NCI-H146 (cell line): ENCODE measurements at regions not wholly inside any gene's neighbourhood (a gene's known extent, or its start where the extent isn't known, plus 50 kb on each side); places are given as distances from the start of the nearest gene placed in this dataset.

Source experiments
- DNase-seq: peaks from one replicate; lab custom pipeline; 2025; lab: John Stamatoyannopoulos, UW

DNA sequence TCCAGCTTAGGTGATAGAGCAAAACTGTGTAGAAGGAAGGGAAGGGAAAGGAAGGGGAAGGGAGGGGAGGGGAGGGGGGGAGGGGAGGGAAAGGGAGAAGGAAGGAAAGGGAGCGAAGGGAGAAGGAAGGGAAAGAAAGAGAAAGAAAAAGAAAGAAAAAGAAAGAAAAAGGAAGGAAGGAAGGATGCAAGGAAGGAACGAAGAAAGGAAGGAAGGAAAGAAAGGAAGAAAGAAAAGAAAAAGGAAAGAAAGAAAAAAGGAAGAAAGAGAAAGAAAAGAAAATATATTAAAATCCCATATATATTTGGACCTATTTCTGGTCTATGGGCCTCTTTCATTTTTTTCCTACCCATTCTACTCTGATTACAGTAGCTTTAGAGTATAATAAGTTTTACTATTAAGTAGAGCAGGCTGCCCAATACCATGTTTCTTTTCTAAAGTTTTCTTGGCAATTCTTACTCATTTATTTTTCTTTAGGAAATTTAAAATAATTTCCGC, 229.1 kb downstream of the AUH start:
- DNase-seq, result no peak

DNA sequence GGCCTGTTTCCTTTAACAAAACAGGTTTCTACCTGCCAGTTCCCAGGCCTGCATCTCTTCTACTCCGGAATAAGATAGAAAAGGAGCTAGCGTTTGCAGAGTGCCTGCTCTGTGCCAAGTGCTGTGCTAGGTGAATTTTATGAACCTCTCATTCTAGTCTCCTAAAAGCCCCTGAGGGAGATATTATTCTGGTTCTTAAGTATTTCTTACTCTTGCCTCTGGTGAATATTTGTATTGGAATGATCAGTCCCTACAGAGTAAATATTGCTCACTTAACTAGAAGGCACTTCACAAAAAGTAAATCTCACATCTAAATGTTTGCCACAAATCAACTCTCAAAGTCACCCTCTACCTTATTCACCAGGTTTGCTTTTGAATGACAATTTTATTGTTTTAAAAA, 227.1 kb downstream of the AUH start:
- DNase-seq, result no peak

DNA sequence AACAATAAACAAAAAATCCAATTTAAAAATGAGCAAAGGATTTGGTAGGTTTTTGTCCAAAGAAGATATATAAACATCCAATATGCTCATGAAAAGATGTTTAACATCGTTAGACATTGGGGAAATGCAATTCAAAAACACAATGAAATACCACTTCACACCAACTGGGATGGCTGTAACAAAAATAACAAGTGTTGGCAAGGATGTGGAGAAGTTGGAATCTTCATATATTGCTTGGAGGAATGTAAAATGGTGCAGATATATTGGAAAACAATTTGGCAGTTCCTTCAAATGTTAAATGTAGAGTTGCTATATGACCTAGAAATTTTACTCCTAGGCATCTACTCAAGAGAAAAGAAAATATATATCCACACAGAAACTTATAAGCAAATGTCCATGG, 224.3 kb downstream of the AUH start:
- DNase-seq, result no peak

DNA sequence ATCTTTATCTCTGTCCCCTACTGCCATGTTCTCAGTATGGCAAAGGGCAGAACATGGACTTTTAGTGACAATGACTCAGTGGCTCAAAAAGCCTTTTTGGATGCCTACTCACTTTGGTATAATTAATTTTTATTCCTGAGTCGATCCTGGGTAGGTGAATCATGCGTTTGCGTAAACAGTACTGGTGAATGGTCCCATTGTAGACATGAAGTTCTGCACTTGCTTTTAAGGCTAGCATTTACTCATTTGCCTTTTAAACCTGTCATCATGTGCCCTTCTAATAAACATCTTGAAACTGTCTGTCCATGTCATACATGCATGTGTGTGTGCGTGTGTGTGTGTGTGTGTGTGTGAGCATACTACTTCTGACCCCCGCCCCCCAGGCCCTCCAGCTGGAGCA, 223.0 kb downstream of the AUH start:
- DNase-seq, result no peak

DNA sequence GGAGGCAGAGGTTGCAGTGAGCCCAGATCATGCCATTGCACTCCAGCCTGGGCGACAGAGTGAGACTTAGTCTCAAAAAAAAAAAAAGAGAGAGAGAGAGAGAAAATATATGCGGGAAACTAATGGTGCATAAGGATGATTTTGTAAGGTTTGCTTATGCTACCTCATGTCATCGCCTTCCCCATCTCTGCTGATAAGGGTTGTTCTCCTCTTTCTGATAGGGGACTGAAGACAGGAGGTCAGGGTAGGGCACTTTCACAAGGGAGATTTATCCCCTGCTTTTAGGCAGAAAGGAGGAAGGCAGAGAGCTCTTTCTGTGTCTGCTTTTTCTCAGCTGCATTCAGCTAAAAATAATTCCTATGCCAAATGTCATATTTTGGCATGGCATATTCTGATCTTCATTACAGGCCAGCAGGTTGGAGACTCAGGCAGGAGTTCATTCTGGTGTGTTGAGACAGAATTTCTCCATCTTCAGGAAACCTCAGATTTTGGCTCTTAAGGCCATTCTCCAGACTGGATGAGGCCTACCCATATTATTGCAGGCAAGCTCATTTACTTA, 220.2 kb downstream of the AUH start:
- no peak for DNase-seq

DNA sequence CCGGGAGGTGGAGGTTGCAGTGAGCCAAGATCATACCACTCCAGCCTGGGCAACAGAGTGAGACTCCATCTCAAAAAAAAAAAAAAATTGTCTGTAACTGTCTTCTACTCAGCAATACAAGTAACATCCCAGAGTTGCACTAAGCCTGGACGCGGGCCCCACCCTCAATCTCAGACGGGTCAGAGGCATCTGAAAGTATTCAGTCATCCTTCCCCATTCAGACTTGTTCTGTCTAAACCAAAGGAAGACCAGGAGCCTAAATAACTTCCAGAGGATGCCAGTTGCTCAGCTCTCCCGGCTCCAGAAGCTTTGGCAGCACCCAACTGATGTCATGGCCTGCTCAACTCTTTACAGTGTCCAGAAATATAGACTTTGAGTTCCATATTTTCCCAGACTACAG, 218.6 kb downstream of the AUH start:
- no peak for DNase-seq

DNA sequence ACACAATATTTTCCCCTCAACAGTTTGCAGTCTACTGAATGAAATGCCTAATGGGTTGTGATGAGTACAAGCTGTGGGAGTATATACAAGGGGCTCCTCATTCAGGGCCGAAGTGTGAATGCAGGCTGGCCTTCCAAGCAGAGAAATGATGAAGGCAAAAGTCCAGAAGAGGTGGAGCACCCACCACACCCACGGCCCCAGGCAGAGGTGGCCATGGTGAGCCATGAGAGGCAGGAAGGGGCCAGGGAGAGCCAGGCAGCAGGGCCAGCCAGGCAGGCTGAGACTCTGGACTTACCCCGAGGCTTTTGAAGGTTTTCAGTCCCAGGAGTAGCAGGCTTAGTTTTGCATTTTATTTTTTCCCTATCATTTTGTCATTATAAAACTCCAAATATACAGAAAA, 218.1 kb downstream of the AUH start:
- no peak for DNase-seq

DNA sequence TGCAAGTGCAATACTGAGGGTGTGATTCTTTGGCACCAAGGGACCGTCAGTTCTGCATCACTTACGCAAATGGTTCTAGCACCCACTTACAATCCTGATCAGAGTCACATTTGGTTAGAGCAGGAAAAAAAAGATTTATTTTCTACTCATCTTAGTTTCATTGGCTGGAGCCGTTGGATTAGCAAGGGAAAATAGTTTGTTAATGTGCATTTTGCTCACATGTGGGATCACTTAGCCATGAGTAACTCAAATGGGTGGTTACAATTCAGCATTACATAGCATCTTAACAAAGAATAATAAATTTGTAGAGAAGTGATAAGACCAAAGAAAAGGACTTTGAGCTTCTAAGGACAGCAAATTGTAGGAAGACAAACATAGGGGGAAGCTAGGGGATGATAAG, 216.9 kb downstream of the AUH start:
- no peak for DNase-seq

DNA sequence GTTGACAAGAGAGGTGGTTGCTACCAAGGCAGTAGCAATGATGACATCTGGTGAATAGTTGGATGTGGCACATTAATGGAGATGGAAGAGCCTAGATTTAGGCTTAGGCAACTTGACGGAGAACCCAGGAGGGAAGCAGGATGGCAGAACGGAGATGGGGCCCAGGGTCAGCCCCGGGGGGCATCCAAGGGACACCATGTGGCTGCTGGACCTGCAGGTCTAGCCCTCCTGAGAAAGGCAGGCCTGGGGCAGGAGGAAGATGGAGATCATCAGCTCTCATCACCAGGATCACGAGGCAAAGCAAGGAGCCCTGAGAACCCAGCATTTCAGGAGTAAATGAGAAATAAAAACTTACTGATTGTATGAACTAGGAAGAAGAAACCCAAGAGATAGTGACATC, 216.2 kb downstream of the AUH start:
- no peak for DNase-seq

DNA sequence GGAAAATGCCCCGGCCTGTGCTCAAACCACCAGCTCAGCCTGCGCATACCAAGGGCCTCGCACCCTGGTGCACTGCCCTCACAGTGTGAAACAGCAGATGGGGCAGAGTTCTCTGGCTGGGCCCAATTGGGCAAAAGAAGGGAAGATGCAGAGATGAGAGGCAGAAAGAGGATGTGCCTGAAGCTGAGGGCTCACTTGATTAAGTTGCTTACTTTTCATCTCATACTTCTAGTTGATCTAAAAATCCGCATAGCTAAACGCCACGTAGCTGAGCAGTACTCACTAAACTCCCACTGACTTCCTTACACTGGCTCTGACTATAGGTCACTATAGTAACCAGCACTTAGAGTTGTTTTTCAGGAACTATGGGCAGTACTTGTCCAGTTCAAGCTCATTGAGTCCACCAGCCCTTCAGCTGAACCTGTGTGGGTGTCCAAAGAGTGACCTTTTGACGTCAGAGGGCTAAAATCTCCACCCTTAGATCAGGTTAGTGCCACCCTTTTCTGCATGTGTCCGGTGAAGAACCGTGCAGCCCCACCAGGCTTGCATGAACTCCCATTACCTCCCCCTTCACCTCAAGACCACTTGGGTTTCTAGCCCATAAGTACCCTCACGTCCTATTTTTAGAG, 215.2 kb downstream of the AUH start:
- DNase-seq, result no peak

DNA sequence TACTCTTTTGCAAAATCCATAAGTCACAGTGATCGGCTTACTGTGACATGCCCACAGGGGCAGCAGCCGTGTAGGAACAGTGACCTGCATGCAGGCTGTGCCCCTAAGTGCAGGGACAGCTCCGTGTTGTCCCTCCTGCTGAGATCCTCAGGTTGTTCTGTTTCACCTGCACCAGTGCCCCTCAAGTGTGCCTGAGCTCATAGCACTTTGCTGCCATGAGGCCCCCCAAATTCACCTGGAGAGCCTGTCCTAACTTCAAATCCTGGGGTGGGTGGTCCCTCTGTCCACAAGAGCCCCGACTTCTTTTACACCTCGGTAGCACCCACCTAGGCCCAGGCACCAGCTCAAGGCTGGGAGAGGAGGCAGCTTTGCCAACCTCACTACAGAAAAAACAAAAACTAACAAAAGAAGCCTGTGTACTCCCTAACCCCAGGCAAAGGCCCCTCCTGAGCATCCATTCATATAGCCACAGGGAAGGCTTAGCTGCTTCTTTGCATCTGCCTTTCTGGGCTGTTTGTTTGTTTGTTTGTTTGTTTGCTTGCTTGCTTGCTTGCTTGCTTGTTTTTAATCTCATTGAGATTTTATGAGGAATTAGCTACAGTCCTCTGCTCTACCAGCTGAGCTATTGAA, 214.5 kb downstream of the AUH start:
- DNase-seq, result no peak

DNA sequence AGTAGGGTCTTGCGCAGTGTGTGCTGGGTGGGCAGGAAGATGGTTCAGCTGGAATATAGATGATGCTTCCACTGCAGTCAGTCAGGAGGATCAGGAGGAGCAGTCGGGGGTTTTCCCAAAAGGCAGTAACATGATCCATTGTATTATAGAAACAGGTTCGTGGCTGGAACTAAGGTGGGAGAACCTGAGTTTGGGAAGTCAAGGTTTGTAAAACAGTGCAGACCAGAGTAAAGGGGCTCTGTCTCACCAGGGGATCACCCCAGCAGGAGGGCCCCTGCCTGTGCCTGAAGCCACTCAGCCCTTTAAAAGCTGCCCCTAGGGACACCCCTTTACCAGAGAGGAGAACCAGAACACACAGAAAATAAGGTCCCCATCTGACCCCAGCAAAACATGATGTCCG, 213.4 kb downstream of the AUH start:
- DNase-seq, result no peak

DNA sequence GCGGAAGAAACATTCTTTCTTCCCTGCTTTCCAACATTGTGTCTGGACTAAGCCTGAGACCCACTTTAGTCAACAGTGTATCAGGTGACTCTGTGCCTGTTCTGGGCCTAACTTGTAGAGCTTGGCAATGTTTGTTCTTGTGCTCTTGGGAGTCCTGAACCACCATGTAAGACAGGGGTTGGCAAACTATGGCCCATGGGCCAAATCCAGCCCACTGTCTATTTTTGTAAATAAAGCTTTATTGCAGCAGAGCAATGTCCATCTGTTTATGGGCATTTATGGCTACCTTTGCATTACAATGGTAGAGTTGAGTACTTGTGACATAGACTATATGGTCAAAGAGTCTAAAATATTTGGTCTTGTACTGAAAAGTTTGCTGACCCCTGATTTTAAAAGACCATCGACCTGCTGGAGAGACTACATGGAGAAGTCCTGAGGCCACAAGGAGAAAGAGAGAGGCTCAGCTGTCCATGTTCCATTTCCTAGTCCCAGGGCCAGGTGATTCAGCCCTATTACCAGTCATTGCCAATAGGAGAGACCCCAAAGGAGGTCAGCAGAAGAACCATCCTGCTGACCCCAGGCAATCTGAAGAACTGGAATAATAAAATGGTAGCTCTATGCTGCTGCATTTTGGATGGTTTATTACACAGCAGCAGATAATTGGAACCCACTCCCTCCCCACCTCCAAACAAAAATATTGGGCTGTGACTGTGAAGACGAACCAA, 211.3 kb downstream of the AUH start:
- DNase-seq, result no peak

DNA sequence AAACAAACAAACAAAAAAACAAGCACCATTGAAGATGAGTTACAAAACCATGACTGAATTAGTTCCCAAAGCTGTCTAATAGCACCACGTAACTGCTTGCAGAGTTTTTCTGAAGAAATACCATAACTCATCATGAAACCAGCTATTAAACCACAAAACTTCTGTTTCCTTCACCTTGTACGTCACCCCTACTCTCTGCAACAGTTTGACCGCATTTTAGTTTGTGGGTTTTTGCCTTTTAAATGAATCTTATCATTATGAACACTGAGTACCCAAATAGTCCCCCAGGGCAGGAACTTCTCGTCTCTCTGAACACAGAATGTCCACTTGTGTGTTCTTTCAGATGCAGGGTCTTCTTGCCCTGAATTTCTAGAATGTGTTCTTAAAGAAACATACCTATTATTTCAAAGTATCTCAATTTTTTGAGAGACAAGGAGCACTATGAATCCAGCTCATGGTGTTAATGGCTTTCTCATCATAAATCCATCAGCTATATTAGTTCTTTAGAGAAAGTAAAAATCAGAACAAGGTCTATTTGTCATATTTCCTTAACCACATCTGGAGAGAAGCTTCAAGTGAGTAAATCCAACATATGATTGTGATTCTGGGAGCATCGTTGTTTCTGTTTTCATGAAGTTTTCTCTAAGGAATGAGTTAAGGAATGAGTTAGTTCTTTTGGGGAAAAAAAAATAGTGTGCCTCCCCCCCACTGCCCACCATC, 210.6 kb downstream of the AUH start:
- DNase-seq, result no peak

DNA sequence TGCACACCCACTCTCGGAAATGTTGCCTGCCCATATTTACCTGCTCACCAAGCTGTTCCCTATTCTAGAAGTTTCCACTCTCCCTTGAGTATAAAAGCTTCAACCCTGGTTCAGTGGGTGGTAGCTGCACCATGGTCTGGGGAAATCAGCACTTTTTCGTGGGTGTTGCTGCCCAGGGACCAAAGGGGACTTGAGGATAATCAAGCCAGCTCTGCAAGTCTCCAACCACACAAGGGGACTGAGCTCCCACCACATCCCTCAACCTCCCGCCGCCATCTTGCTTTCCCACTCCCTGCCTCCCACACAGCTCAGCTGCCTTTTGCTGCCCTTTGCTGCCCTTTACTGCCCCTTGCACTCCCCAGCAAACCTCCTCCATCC, 210.0 kb downstream of the AUH start:
- no peak for DNase-seq

DNA sequence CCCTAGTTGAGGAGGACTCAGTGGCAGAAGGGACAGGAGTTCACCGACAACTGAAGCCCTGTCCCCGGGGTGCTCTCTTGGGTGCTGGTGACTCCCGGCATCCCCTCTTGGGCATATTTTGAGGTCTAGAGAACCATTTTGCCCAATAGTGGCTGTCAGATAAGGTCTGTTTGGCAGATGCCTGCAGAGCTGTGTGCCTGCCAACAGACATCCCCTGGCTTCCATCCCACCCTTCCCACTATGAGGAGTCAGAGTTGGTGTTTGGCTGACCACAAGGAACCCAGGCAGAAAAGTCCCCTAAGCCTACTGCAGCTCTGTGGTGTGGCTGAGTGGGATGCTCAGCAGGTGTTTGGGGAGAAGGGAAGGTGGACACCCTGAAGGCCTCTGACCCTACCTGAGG, 207.0 kb downstream of the AUH start:
- DNase-seq, result no peak

DNA sequence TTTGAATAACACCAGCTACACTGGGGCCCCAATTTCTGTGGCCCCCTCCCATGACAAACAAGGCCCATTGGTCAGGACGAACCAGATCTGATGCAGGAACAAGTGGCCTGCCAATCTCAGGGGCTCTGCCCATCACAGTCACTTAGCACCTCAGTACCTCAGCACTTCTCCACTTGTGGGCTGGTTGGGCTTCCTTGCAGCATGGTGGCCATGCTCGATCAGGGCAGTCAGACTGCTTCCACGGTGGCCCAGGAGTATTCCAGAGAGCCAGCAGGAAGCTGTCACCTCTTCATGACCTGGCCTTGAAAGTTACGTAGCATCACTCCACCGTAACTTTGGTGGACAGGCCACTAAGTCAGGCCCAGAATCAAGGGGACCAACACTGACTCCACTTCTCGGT, 206.5 kb downstream of the AUH start:
- DNase-seq, result no peak

DNA sequence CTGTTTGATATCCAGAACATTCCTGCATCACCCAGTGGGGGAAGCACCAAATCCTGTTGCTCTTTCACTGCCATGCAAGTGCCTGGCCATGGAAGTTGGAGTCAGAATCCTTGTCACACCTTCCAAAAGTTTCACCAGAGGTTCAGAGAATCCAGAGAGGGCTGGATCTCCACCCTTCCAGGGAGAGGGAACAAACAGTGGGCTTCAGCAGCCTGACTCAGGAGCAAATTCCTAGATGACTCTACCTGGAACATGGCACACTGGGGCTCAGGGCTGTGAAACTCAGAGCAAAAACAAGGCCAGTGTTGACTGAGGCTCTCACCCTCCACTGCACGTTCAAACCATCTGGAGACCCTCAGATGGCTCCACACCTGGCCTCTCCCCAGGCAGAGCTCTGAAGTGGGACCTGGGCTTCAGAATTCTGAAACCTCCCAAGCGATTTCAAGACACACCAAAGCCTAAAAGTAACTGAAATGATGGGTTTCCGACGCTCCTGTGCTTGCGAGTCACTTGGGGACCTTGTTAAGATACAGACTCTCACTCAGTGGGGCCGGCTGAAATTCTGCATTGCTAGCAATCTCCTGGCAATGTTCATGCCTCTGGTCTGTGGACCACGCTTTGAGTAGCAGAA, 205.9 kb downstream of the AUH start:
- no peak for DNase-seq

DNA sequence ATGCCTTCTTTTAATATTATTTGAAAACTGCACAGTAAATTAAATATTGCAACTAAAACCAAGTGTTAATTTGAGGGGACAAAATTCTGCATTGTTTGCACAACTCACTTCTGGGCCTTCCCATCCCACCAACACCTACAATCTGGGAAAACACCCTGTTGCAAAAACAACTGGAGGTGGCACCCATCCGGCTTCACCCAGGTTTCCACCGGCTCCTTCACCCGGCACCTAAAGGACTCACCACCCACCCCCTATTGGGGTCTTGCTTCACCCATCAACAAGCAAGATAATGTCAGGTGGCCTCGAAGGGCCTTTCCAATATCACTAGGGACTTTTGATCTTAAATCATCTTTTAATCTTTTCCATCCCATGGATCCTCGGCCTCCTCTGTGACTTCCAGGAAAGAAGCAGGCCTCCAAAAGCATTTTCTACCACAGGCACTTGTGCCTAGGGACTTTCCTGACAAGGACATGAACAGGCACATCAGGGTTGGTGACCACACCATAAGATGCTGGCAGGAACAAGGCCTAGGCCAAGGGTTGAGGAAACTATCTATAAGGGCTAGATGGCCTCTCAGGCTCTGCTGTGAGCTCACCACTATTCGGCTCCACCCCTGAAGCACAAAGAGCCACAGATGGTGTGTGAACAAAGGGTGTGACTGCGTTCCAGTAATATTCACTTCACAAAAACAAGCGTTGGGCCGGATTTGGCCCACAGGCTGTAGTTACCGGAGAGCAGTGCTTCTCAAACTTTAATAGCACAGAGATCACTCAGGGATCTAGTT, 205.1 kb downstream of the AUH start:
- no peak for DNase-seq

DNA sequence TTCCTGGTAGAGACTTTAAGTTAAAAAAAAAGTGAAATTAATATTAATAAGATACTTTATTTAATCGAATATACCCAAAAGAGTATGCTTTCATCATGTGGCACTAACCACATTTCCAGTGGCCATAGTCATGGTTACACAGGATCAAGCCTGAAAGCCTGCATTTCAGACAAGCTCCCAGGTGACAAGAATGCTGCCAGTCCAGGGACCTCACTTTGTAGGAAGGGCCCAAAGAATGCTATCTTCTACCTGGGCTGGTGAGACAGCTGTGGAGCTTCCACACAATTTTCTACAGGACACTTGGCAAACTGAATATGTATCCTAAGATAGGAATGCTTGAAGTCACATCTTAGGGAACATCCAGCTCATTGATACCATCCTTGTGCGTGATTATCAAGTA, 203.8 kb downstream of the AUH start:
- no peak for DNase-seq

DNA sequence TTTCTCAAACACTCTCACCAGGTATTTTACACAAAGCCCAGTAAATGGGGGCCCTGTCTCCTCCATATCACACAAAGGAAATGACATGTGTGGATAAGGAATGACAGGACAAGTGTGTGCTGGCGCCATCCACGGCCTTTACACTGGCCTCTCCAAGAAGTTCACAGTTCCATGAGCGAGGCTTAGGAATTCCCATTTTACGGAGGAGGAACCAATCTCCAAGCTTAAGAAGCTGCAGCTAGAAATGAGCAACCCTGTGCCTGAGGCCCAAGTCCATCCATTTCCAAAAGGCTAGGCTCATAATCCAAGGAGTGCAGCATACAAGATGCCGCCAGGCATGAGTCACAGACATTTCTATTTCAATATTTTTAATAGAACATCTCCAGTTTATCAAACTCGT, 203.4 kb downstream of the AUH start:
- no peak for DNase-seq
